RKO (cell line): ENCODE measurements at regions not wholly inside any gene's neighbourhood (a gene's known extent, or its start where the extent isn't known, plus 50 kb on each side); places are given as distances from the start of the nearest gene placed in this dataset.
"Not testable (repeated sequence)": the region's sequence is repeated elsewhere in the genome, so short reads cannot be mapped to it uniquely, and the experiment has no call there.

Source experiments
- DNase-seq: peaks from one replicate; pipeline ENCODE4 v3.0.0-alpha.2; 2016; ENCODE audit warnings: low spot score

DNA sequence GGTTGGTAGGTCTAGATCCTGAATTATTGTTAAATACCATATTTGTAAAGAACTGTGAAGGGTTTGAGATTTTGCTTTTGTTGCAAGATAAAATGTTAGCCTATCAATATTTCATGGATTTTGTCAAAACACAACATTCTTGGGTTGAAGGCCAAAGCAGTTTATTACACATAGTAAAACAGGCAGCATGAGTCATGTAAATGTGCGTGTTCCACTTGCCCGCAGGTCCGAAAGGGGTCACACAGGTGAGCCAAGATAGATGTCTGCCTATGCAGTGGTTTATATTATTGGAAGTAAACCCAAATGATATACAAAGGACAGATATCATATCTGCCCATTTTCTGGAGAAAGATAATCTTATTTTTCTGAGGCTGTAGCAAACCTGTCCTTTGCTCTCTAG is 1654.4 kb upstream of the SPRY2 start:
- no peak for DNase-seq

DNA sequence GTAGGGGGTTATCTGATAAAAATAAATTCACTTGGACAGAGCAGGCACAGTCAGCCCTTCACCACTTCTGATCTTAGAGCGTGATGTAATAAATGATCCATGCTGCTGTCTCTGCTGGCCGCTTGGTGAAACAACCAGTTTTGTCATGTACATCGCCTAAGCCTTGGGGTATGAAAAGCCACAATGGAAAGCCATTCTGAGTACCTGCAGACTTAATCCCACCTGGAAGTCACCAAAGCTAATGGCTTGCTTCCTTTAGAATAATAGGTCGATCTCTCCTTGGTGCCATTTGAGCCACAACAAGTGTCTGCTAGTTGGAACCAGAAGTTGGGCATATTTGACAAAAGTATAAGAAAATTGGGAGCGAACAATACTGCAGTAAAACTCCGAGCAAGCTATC is 1649.7 kb upstream of the SPRY2 start:
- no peak for DNase-seq

DNA sequence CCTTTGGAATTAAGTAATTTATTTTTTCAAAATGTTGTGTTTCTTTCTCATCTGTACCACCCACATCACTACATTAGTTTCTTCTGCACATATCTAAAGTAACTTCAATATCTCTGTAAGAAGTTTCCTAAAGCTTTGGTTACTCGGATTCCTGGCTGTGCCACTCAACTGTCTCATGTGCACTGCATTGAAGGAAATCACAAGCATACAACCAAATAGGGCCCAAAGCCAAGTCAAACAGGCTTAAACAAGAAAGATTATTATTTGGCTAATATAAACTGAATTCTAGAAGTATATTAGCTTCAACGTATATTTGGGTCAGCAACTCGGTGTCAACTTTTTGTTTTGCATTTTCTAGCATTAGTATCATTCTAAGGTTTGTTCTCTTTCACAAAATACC is 1647.6 kb upstream of the SPRY2 start:
- no peak for DNase-seq

DNA sequence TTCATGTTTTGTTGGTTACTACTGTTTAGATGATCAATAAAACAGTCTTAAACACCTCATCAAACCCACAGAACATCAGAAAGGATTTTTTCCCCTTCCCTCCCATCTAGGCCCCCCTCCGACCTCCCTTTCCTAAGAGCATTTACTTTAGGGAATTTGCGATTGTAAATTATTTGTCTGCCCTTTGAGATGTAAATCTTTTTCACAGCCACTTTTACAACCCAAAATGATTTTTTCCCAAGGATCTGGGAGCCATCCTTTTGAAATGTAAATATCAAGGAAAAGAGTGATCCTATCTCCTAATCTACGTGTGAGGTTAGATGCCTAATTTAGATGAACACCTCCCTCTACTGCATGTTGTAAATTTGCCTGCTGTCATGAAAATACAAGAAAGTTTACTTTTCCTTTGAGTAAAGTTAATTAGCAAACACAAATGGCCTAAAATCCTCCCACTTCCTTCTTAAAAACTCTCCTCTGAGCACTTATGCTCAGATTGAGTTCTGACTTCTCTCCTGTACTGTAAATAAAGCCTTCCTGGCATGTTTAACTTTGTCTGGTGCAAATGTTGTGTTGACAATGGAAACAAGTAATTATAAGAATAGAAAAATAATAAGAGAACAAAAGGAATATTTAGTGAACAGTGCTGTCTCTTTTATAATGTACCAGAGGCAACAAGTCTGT is 1646.9 kb upstream of the SPRY2 start:
- DNase-seq, result no peak

GRCh38 chr13:81987159-81987558 is 1646.2 kb upstream of the SPRY2 start:
- DNase-seq, result peak; percentile 37

DNA sequence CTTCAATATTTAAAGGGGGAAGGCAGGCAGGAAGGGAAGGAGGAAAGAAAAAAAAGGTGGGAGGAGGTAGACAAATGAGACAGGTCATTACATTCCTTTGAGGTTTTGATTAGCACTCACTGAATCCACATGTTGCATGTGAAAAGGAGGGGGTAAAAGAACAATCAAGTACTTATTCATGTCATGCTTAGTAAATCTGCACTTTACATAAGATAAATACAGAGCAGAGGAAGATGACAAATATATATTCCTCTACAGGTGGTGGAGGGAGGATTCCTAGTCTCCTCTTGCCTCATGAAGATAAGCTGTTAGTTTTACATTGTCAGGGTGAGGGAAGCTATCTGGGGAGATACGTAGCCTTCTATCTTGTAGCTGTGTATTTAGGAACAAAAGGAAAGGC is 1645.4 kb upstream of the SPRY2 start:
- no peak for DNase-seq

GRCh38 chr13:81957121-81957520 is 1616.2 kb upstream of the SPRY2 start:
- DNase-seq, result no peak

DNA sequence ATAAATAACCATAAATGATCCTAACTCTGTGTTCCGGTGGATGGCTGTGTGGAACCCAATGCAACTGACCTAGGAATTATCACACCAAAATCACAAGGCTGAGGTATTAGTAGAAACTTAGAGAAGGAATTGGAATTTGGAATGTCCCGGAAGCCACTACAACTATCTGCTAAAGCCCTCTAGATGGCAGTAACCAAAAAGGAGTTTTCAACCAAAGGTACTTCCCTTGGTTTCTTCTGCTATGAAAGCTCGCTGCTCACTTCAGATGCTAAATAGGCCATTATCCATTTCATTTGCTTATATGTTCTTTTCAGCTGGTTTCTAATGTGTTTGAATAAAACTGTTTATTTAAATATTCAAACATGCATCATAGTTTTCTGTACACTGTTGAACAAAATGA is 1589.1 kb upstream of the SPRY2 start:
- DNase-seq, result peak; percentile 82

DNA sequence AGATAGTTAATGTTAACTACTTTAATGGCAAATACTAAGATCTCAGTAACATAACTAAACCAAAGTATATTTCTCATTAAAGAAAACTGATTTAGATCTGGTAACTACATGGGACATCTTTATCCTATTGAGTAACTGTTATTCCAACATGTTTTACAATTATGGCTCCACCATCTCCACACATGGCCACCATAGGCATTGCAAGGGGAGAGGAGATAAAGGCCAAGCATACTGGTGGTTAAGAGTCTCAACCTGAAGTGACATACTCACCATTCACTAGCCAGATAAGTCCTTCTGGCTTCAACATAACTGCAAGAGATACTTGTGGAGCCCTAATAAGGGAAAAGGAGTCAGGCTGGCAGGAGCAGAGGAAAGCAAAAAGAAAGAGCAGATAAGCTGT is 1586.4 kb upstream of the SPRY2 start:
- DNase-seq, result peak; percentile 41

GRCh38 chr13:81917810-81918209 is 1576.9 kb upstream of the SPRY2 start:
- no peak for DNase-seq

GRCh38 chr13:81916461-81916860 is 1575.5 kb upstream of the SPRY2 start:
- DNase-seq, result no peak

DNA sequence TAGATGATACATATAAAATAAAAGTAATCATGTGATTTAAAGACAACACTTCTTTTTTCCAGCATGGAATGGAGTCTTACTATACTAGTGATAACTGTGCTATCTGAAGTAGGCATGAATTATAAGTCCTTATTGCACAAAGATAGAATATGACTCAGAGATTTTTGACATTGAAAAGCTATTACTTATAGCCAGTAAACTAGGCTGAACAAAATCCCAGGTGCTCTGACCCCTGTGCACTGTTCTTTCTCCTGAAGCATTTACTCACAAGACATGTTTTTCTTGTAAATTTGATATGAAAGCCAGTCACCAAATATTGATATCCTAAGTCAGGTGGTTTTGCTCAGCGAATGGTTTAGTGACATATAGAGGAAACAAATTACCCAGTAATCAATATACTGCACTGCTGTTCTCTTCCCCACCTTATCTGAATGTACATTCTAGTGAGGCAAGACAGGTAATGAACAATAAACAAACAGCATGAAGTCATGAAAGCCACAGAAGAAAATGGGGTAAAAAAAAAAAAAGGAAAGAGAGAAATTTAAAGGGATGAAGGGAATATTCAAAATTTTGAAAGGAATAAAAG is 1567.0 kb upstream of the SPRY2 start:
- DNase-seq, result no peak

GRCh38 chr13:81888855-81889254 is 1547.9 kb upstream of the SPRY2 start:
- no peak for DNase-seq

- no peak for DNase-seq
These were observed 1534.0 kb upstream of the SPRY2 start for GRCh38 chr13:81874681-81875661.

- DNase-seq, result no peak
These were observed 1533.3 kb upstream of the SPRY2 start for GRCh38 chr13:81874253-81874652.

GRCh38 chr13:81872581-81872980 is 1531.7 kb upstream of the SPRY2 start:
- peak; percentile 43 for DNase-seq

- not testable (repeated sequence) for DNase-seq
These were observed 1530.9 kb upstream of the SPRY2 start for GRCh38 chr13:81871751-81872325.

GRCh38 chr13:81848291-81848690 is 1507.4 kb upstream of the SPRY2 start:
- DNase-seq, result no peak

DNA sequence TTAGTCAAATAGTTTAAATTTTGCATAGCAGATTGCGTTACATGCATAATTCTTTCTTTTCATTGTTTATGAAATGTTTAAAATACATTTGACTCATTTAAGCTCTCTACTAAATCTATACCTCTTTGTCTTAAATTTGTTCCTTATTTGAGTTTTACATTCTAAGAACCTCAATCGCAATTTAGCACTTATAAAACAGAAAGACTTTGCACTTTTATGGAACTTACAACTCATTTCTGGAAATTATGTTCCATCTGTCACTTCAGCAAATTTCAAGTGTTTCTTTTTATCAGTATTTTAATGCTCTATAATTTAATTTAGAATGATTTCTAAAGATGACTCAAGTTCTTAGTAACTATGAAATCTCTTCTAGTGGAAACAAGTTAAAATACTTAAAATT is 1505.8 kb upstream of the SPRY2 start:
- DNase-seq, result no peak

GRCh38 chr13:81821259-81821658 is 1480.3 kb upstream of the SPRY2 start:
- DNase-seq, result no peak

- no peak for DNase-seq
These were observed 1459.5 kb upstream of the SPRY2 start for GRCh38 chr13:81800433-81800832.

- DNase-seq, result no peak
These were observed 1454.8 kb upstream of the SPRY2 start for GRCh38 chr13:81795710-81796109.

GRCh38 chr13:81791641-81792040 is 1450.7 kb upstream of the SPRY2 start:
- no peak for DNase-seq
